ENCODE measurements at regions not wholly inside any gene's neighbourhood (a gene's known extent, or its start where the extent isn't known, plus 50 kb on each side); places are given as distances from the start of the nearest gene placed in this dataset.
A peak's percentile ranks its signal among the peaks of the same experiment; 100 is the strongest.
"Not testable (repeated sequence)": the region's sequence is repeated elsewhere in the genome, so short reads cannot be mapped to it uniquely, and the experiment has no call there.

GRCh38 chr1:78301141-78301540, 189.6 kb upstream of the PTGFR start:
- no peak for DNase-seq

- peak; percentile 59 for DNase-seq
Observed at GRCh38 chr1:78303620-78304019, 187.2 kb upstream of the PTGFR start.

- no peak for DNase-seq
Observed at GRCh38 chr1:78304341-78304740, 186.4 kb upstream of the PTGFR start.

DNA sequence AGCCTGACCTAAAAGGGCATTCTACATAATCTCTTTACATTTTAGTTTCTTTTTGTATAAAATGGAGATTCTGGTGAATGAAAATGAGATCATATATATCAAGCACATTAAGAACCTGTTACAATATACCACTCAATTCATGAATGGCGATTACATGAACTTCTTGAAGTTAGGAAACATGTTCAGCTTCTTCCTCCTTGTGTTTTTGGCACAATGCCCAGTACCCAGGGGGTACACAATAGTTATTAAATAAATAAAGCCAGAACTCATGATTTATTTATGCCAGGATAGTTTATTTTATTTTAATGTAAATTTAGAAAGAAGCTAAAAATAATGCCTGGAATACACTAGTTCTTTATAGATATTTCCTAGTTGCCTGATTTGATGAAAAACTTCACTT, 186.0 kb upstream of the PTGFR start:
- no peak for DNase-seq

DNA sequence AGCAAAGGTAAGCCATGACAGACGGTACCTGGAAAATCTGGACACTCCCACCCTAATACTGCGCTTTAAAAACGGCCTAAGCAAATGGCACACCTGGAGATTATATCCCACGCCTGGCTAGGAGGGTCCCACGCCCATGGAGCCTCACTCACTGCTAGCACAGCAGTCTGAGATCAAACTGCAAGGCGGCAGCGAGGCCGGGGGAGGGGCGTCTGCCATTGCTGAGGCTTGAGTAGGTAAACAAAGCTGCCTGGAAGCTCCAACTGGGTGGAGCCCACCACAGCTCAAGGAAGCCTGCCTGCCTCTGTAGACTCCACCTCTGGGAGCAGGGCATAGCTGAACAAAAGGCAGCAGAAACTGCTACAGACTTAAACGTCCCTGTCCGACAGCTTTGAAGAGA, 180.5 kb upstream of the PTGFR start:
- not testable (repeated sequence) for DNase-seq

DNA sequence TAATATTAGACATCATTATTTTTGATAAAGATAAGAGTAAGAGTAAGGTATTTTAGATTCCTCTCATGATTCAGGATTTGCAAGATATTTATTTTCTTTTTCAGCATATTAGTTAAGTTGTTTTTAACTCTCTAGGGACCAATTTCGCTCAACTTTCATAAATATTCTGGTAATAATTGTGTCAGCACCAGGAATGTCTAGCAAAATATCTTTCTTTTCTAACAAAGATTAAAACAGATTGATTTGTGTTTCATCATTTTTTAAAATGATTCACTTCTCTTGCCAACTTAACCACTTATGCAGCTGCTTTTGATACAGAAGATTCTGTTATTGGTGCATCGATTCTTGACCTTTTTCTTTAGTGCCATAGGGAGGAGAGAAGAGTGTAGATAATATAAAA, 172.8 kb upstream of the PTGFR start:
- DNase-seq: no peak

- no peak for DNase-seq
Observed at GRCh38 chr1:78319603-78320002, 171.2 kb upstream of the PTGFR start.

DNA sequence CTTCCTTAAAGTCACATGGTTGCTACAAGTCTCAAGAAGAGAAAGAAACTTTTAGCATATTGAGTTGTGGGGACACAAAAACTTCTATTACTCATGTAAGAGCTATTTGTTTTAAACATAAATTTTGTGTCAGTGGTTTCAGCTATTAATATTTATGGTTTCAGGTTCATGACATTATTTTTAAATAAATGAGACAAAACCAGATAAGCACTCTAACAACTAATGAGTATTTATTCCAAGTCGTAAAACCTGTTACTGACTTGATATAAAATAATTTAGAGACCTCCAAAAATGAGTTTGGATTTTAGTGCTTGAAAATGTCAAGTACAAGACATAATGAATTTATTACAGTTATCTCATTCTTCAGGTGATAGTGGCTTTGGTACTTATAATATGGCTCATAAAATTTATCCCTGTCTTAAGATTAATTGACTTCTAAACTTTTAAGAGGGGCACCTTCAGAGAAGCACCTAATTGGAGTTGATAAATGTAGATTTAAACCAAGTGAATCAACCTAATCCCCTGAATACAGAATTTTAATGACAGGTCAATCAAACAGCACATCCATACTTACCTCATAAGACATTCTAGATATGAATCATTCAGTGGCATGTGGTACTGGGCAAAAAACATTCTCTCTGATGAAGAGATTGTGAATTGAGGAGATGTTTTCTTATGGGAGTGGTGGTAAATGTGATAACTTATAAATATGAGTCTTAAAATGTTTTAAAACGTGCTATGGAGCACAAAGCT, 167.7 kb upstream of the PTGFR start:
- no peak for DNase-seq

DNA sequence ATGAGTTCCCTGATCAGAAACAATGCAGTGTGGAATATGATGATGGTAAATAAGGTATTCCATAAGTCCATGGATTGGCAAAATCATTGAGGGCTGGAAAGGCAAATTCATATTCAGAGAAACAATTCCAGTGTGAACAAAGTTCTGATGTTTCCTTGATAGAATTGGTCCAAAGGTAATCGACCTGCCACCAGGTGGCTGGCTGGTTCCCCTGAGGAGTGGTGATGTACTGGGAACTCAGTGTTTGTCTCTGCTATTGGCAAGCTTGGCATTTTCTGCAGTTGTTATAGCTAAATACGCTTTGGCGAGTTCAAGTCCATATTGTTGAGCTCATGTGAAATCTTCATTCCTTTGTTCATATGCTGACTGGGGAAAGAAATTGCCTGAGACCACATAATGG, 165.5 kb upstream of the PTGFR start:
- no peak for DNase-seq

GRCh38 chr1:78329475-78329874, 161.3 kb upstream of the PTGFR start:
- no peak for DNase-seq

DNA sequence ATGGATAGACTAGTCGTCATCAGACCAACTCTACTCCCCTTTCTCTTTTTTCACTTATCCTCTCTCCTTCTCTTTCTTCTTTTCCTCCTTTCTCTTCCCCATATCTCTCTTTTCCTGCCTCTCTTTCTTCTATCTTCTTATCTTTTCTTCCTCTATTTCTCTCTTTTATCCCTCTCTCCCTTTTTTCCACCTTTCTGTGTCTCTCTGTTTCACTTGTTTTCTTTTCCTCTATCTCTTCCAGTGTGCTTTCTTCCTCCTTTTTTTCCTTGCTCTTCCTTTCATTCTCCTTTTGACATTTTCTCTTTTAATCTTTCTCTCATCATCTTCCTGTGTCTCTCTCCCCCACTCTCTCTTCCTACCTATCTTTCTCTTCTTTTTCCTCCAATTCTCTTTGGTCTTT, 159.0 kb upstream of the PTGFR start:
- DNase-seq: no peak

- DNase-seq: no peak
Observed at GRCh38 chr1:78333502-78333901, 157.3 kb upstream of the PTGFR start.

- DNase-seq: no peak
Observed at GRCh38 chr1:78334114-78334513, 156.7 kb upstream of the PTGFR start.

DNA sequence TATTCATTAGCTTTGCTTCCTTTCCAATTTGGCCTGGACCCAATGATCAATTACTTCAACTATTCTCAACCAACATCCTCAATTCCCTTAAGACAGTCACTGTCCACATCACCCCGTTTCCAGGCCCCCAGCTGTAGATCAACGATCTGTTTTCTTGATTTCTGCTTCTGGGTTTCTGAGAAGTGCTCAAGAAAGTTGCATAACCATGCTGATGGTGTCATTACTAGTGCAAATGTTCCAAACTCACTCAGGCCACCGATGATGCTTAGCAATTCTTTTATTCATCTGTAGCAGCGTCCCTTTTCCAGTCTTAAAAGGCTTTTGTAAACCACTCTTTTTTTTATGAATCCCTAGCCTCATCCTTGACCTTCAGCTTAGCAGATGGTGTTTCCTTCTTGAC, 155.8 kb upstream of the PTGFR start:
- DNase-seq: no peak

DNA sequence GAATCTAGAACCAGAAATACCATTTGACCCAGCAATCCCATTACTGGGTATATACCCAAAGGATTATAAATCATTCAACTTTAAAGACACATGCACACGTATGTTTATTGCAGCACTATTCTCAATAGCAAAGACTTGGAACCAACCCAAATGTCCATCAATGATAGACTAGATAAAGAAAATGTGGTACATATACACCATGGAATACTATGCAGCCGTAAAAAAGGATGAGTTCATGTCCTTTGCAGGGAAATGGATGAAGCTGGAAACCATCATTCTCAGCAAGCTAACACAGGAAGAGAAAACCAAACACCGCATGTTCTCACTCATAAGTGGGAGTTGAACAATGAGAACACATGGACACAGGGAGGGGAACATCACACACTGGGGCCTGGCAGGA, 154.0 kb upstream of the PTGFR start:
- DNase-seq: not testable (repeated sequence)

GRCh38 chr1:78339490-78339889, 151.3 kb upstream of the PTGFR start:
- DNase-seq: no peak

- no peak for DNase-seq
Observed at GRCh38 chr1:78340006-78340405, 150.8 kb upstream of the PTGFR start.

- no peak for DNase-seq
Observed at GRCh38 chr1:78348496-78349284, 142.1 kb upstream of the PTGFR start.

GRCh38 chr1:78351551-78352216, 139.1 kb upstream of the PTGFR start:
- DNase-seq: no peak

GRCh38 chr1:78355656-78356055, 135.1 kb upstream of the PTGFR start:
- DNase-seq: no peak

DNA sequence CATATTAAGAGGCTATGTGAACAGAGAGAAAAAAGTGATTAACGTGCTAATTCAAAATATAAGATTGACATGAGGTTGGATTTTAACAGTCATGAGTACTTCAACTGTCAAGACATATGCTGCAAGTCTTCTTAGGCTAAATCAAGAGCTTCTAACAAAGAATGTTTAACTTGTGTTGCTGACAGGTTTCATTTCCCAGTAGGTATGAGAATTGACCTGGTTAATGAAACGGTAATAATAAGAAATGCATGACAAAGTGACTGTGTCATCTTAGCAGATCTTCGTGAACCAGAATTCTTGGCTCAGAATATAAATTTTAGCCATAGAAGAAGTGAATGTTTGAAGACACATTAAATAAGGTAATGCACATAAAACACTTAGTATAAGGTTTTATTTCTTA, 132.6 kb upstream of the PTGFR start:
- DNase-seq: no peak

DNA sequence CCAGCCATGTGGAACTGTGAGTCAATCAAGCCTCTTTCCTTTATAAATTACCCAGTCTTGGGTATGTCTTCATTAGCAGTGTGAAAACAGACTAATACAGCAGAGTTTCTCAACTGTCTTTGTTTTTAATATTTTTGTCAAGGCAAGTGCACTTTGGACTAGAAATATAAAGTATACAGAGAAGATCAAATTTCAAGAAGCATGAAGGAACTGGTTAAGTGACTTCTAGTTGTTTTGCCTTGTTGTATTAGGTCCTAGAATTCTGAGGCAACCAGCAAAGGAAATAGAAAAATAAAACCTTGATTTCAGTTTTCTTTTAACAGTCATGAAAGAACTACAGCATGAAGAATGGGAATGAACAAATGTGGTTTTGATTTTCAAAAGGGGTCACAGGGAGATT, 131.1 kb upstream of the PTGFR start:
- DNase-seq: no peak

GRCh38 chr1:78360584-78360983, 130.2 kb upstream of the PTGFR start:
- no peak for DNase-seq

- DNase-seq: no peak
Observed at GRCh38 chr1:78367700-78368099, 123.1 kb upstream of the PTGFR start.

All from femur (tissue), 1 donor.